Activated naive CD8-positive, alpha-beta T cell treated with anti-CD3 and anti-CD28 coated beads for 36 hours (primary cell): ENCODE measurements at regions not wholly inside any gene's neighbourhood (a gene's known extent, or its start where the extent isn't known, plus 50 kb on each side); places are given as distances from the start of the nearest gene placed in this dataset.
"Not testable (repeated sequence)": the region's sequence is repeated elsewhere in the genome, so short reads cannot be mapped to it uniquely, and the experiment has no call there.

ENCODE experiments used
- DNase-seq: peaks from one replicate; pipeline ENCODE4 v3.0.0; 2021
- H3K27ac Mint-ChIP-seq: one replicate; pipeline ENCODE4 v1.8.0; 2022; ENCODE audit warnings: mild to moderate bottlenecking, moderate library complexity, mixed read lengths
- H3K27me3 Mint-ChIP-seq: one replicate; pipeline ENCODE4 v1.8.0; 2022; ENCODE audit warnings: mild to moderate bottlenecking, mixed read lengths
- H3K36me3 Mint-ChIP-seq: one replicate; pipeline ENCODE4 v1.8.0; 2021; ENCODE audit warnings: mild to moderate bottlenecking, mixed read lengths
- H3K4me1 Mint-ChIP-seq: one replicate; pipeline ENCODE4 v1.8.0; 2021; ENCODE audit warnings: mixed read lengths
- H3K4me3 Mint-ChIP-seq: one replicate; pipeline ENCODE4 v1.8.0; 2022; ENCODE audit warnings: mild to moderate bottlenecking, moderate library complexity, mixed read lengths
- H3K9me3 Mint-ChIP-seq: one replicate; pipeline ENCODE4 v1.8.0; 2022; ENCODE audit warnings: mixed read lengths

- Mint-ChIP-seq H3K27ac (no peak overlapping the region), H3K36me3 (no peaks in the 10 kb centered on the region), H3K4me1 (no peaks in the 10 kb centered on the region), H3K4me3 (no peak overlapping the region), H3K9me3 (no peaks in the 10 kb centered on the region), H3K27me3 (peaks cover 19% of the 10 kb centered on the region)
- no peak for DNase-seq
These were observed 84.0 kb upstream of the EXOC2 start for GRCh38 chr6:776951-777350.

- no peak for DNase-seq
- H3K4me3 Mint-ChIP-seq = no peak overlapping the region
- H3K9me3 Mint-ChIP-seq = no peaks in the 10 kb centered on the region
- no peak overlapping the region for H3K27ac Mint-ChIP-seq
- H3K27me3 Mint-ChIP-seq = peaks cover 17% of the 10 kb centered on the region
- H3K36me3 Mint-ChIP-seq = no peaks in the 10 kb centered on the region
- H3K4me1 Mint-ChIP-seq = no peaks in the 10 kb centered on the region
These were observed 83.6 kb upstream of the EXOC2 start for GRCh38 chr6:776528-776931.

GRCh38 chr6:775863-776262, 82.9 kb upstream of the EXOC2 start:
- Mint-ChIP-seq H3K4me3 (no peak overlapping the region), H3K27me3 (peaks cover 17% of the 10 kb centered on the region), H3K27ac (no peak overlapping the region), H3K36me3 (no peaks in the 10 kb centered on the region), H3K4me1 (no peaks in the 10 kb centered on the region), H3K9me3 (no peaks in the 10 kb centered on the region)
- DNase-seq = no peak

GRCh38 chr6:771683-772082, 78.7 kb upstream of the EXOC2 start:
- not testable (repeated sequence) for H3K4me1 Mint-ChIP-seq, H3K9me3 Mint-ChIP-seq, DNase-seq, H3K4me3 Mint-ChIP-seq, H3K36me3 Mint-ChIP-seq, H3K27ac Mint-ChIP-seq
- peaks cover 18% of the 10 kb centered on the region for H3K27me3 Mint-ChIP-seq

GRCh38 chr6:767755-768512, 75.0 kb upstream of the EXOC2 start:
- peaks cover 1% of the 10 kb centered on the region for H3K4me1 Mint-ChIP-seq
- H3K27ac Mint-ChIP-seq = no peak overlapping the region
- no peak overlapping the region for H3K4me3 Mint-ChIP-seq
- no peaks in the 10 kb centered on the region for H3K36me3 Mint-ChIP-seq
- peaks cover 3% of the 10 kb centered on the region for H3K9me3 Mint-ChIP-seq
- H3K27me3 Mint-ChIP-seq = peaks cover 25% of the 10 kb centered on the region
- no peak for DNase-seq

GRCh38 chr6:766625-767024, 73.7 kb upstream of the EXOC2 start:
- no peak overlapping the region for H3K27ac Mint-ChIP-seq
- peaks cover 1% of the 10 kb centered on the region for H3K4me1 Mint-ChIP-seq
- no peaks in the 10 kb centered on the region for H3K36me3 Mint-ChIP-seq
- H3K27me3 Mint-ChIP-seq = peaks cover 23% of the 10 kb centered on the region
- peaks cover 3% of the 10 kb centered on the region for H3K9me3 Mint-ChIP-seq
- H3K4me3 Mint-ChIP-seq = no peak overlapping the region
- no peak for DNase-seq

- H3K27ac Mint-ChIP-seq = no peak overlapping the region
- H3K4me1 Mint-ChIP-seq = peaks cover 1% of the 10 kb centered on the region
- DNase-seq = no peak
- H3K4me3 Mint-ChIP-seq = no peak overlapping the region
- no peaks in the 10 kb centered on the region for H3K36me3 Mint-ChIP-seq
- H3K27me3 Mint-ChIP-seq = peaks cover 9% of the 10 kb centered on the region
- H3K9me3 Mint-ChIP-seq = no peaks in the 10 kb centered on the region
These were observed 69.1 kb upstream of the EXOC2 start for GRCh38 chr6:761997-762396.

GRCh38 chr6:760982-761955, 68.3 kb upstream of the EXOC2 start:
- Mint-ChIP-seq H3K9me3 (no peaks in the 10 kb centered on the region), H3K4me3 (no peak overlapping the region), H3K36me3 (no peaks in the 10 kb centered on the region), H3K4me1 (no peaks in the 10 kb centered on the region), H3K27me3 (peaks cover 6% of the 10 kb centered on the region), H3K27ac (no peak overlapping the region)
- DNase-seq = no peak

- Mint-ChIP-seq H3K9me3 (no peaks in the 10 kb centered on the region), H3K27ac (no peak overlapping the region), H3K27me3 (peaks cover 1% of the 10 kb centered on the region), H3K4me3 (no peak overlapping the region), H3K4me1 (no peaks in the 10 kb centered on the region), H3K36me3 (no peaks in the 10 kb centered on the region)
- no peak for DNase-seq
These were observed 66.8 kb upstream of the EXOC2 start for GRCh38 chr6:759729-760128.

GRCh38 chr6:756224-756623, 63.3 kb upstream of the EXOC2 start:
- DNase-seq = no peak
- Mint-ChIP-seq H3K36me3 (no peaks in the 10 kb centered on the region), H3K4me1 (no peaks in the 10 kb centered on the region), H3K27me3 (no peaks in the 10 kb centered on the region), H3K9me3 (no peaks in the 10 kb centered on the region), H3K27ac (no peak overlapping the region), H3K4me3 (no peak overlapping the region)

- H3K4me1 Mint-ChIP-seq = no peaks in the 10 kb centered on the region
- H3K4me3 Mint-ChIP-seq = no peak overlapping the region
- no peak overlapping the region for H3K27ac Mint-ChIP-seq
- no peak for DNase-seq
- no peaks in the 10 kb centered on the region for H3K36me3 Mint-ChIP-seq
- H3K27me3 Mint-ChIP-seq = no peaks in the 10 kb centered on the region
- H3K9me3 Mint-ChIP-seq = no peaks in the 10 kb centered on the region
These were observed 61.3 kb upstream of the EXOC2 start for GRCh38 chr6:754202-754601.

- H3K4me1 Mint-ChIP-seq = no peaks in the 10 kb centered on the region
- H3K9me3 Mint-ChIP-seq = no peaks in the 10 kb centered on the region
- no peaks in the 10 kb centered on the region for H3K36me3 Mint-ChIP-seq
- H3K4me3 Mint-ChIP-seq = no peak overlapping the region
- no peaks in the 10 kb centered on the region for H3K27me3 Mint-ChIP-seq
- no peak for DNase-seq
- H3K27ac Mint-ChIP-seq = no peak overlapping the region
These were observed 60.5 kb upstream of the EXOC2 start for GRCh38 chr6:753486-753885.

- no peaks in the 10 kb centered on the region for H3K9me3 Mint-ChIP-seq
- DNase-seq = no peak
- no peak overlapping the region for H3K4me3 Mint-ChIP-seq
- H3K27ac Mint-ChIP-seq = no peak overlapping the region
- H3K36me3 Mint-ChIP-seq = no peaks in the 10 kb centered on the region
- no peaks in the 10 kb centered on the region for H3K27me3 Mint-ChIP-seq
- H3K4me1 Mint-ChIP-seq = no peaks in the 10 kb centered on the region
These were observed 59.5 kb upstream of the EXOC2 start for GRCh38 chr6:752438-752837.

GRCh38 chr6:751765-752164, 58.8 kb upstream of the EXOC2 start:
- Mint-ChIP-seq H3K4me3 (no peak overlapping the region), H3K4me1 (no peaks in the 10 kb centered on the region), H3K9me3 (no peaks in the 10 kb centered on the region), H3K27ac (no peak overlapping the region), H3K27me3 (no peaks in the 10 kb centered on the region), H3K36me3 (no peaks in the 10 kb centered on the region)
- DNase-seq = no peak

GRCh38 chr6:747921-748320, 55.0 kb upstream of the EXOC2 start:
- DNase-seq = no peak
- H3K4me3 Mint-ChIP-seq = no peak overlapping the region
- no peaks in the 10 kb centered on the region for H3K27me3 Mint-ChIP-seq
- H3K27ac Mint-ChIP-seq = no peak overlapping the region
- H3K9me3 Mint-ChIP-seq = no peaks in the 10 kb centered on the region
- no peaks in the 10 kb centered on the region for H3K4me1 Mint-ChIP-seq
- no peaks in the 10 kb centered on the region for H3K36me3 Mint-ChIP-seq

- Mint-ChIP-seq H3K36me3 (no peaks in the 10 kb centered on the region), H3K9me3 (no peaks in the 10 kb centered on the region), H3K27ac (no peak overlapping the region), H3K4me1 (no peaks in the 10 kb centered on the region), H3K27me3 (no peaks in the 10 kb centered on the region), H3K4me3 (no peak overlapping the region)
- no peak for DNase-seq
These were observed 54.1 kb upstream of the EXOC2 start for GRCh38 chr6:747028-747427.
